A549 (cell line): ENCODE measurements at regions not wholly inside any gene's neighbourhood (a gene's known extent, or its start where the extent isn't known, plus 50 kb on each side); places are given as distances from the start of the nearest gene placed in this dataset.

Experiments
- BHLHE40 ChIP-seq: IDR thresholded peaks from 2 replicates; pipeline ENCODE4 v1.6.1; 2012; ENCODE audit warnings: low read depth, low read length, inconsistent platforms
- CTCF ChIP-seq: fragments of >200 bp; sonication (Bioruptor Twin); formaldehyde crosslinking; IDR thresholded peaks from 3 replicates; pipeline ENCODE4 v1.5.1; 2016
- MAX ChIP-seq: IDR thresholded peaks from 2 replicates; pipeline ENCODE4 v1.6.1; 2012
- REST ChIP-seq: fragments of 200-600 bp; sonication (generic); IDR thresholded peaks from 2 replicates; pipeline ENCODE4 v1.6.1; 2016; ENCODE audit warnings: antibody characterized with exemption, mild to moderate bottlenecking, moderate library complexity
- USF2 ChIP-seq: fragments of 450-650 bp; IDR thresholded peaks from 2 replicates; pipeline ENCODE4 v1.6.1; 2014; ENCODE audit warnings: antibody characterized with exemption

GRCh38 chr1:221469476-221469875 is 272.4 kb downstream of the DUSP10 start:
- TF ChIP-seq CTCF = no peak
- no peak for TF ChIP-seq USF2
- no peak for TF ChIP-seq MAX
- no peak for TF ChIP-seq BHLHE40
- no peak for TF ChIP-seq REST
